Spleen (tissue), 7 donors: ENCODE measurements at regions not wholly inside any gene's neighbourhood (a gene's known extent, or its start where the extent isn't known, plus 50 kb on each side); places are given as distances from the start of the nearest gene placed in this dataset.

Experiments
- CTCF ChIP-seq, 11 experiments: fragments of 200-600 bp in 7 of 11; fragments of 450-650 bp in 4 of 11; sonication (generic) in 4 of 11; IDR thresholded peaks in 8 of 11; conservative IDR thresholded peaks in 3 of 11; 1 replicate in 7 of 11; 2 replicates in 4 of 11; pipeline versions ENCODE4 v1.4.0 to v1.8.0; 2016 to 2021; ENCODE audit warnings: antibody characterized with exemption in 11 of 11, inconsistent platforms in 4 of 11, mild to moderate bottlenecking in 1 of 11
- POLR2AphosphoS5 ChIP-seq, 3 donors: sonication (generic); formaldehyde crosslinking; IDR thresholded peaks; one replicate each; pipeline ENCODE4 v1.5.1; 2017; ENCODE audit warnings: antibody characterized with exemption in 3 of 3
- donor health status: DM: no; HTN: no; CAD: no; lungs with moderate emphysema.
- donor health status: DM: no; HTN: no; CAD: no.
- donor health status: DM: no; HTN: no; CAD: no.

DNA sequence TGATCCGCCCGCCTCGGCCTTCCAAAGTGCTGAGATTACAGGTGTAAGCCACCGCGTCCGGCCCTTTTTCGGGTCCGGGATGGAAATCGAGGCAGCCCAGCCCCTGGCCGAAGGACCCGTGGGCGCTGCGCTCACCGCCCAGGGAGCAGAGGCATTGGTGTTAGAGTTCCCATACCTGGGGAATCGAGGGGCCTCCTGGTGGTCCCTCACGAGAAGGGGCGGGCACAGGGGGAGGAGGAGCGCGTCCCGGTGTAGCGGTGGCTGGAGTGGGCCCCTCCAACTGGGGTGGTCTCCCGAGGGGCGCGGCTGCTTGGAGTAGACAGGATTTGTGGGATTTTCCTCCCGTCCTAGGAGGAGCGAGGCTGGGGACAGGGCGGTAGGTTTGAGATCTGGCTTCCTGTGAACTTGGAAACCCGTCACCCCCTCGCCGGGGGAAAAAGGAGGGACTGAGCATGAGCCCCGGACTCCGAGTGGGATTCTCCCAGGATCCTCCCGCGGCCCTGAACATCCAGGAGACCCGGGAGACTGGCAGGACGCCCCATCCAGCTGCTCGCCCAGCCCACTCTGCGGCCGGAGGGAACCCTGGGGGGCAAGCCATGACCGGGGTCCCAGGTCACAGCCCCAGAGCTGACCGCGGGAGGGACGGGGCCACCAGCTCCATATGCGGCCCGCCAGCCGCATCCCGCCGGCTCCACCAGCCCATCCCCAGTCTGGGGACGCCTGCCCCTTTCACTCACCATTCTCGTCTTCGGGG, 70.9 kb downstream of the ASCL4 start:
- TF ChIP-seq CTCF (IDR thresholded peaks at IDR 0.05 in 8 of 11, conservative IDR thresholded peaks at IDR 0.05 in 3 of 11) (no peak), POLR2AphosphoS5 (IDR thresholded peaks at IDR 0.05) (no peak)
